ENCODE measurements at regions not wholly inside any gene's neighbourhood (a gene's known extent, or its start where the extent isn't known, plus 50 kb on each side); places are given as distances from the start of the nearest gene placed in this dataset.

DNA sequence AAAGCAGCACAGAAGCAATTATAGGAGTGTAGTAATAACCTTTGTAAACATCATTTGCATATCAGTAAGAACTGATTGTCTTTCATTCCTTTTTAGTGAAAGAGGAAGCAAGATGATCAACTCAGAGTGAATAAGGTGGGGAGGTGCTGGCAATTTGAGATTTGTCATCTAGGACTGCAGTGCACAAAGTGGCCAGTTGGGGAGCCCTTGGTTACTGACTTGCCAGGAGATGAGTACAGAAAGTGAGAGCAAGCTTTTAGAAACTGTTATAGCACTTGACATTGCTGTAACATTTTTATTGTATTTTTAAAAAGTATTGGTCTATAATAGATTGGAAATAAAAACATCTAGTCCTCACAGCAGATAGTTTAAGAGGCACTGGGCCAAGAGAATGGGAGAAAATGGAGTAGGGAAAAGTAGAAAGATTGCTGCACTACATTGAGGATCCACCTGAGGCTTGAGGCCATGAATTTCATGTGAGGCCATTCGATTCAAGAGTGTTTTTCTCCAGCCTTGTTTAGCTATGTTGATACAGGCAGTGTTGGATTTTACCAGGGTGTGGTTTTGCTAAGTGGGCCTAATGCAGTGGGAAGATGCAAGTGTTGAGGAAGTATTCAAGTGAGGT lies 98.2 kb downstream of the SNAPC1 start:
- Histone ChIP-seq H3K9ac (ENCODE audit: low read length) (no peak overlapping the region), H3K27me3 (replicated peaks in 1 of 4; ENCODE audit: control extremely low read depth in 1 of 4, control insufficient read depth in 3 of 4, insufficient read depth in 4 of 4, low read length in 3 of 4) (peaks cover 0 to 3% (median 0%) of the 10 kb centered on the region in 4 experiments), H3K9me3 (ENCODE audit: control extremely low read depth in 1 of 3, control insufficient read depth in 2 of 3, insufficient read depth in 1 of 3, low read length in 2 of 3) (peaks cover 0 to 11% (median 0%) of the 10 kb centered on the region in 3 donors), H3K4me1 (ENCODE audit: control insufficient read depth in 2 of 2, insufficient read depth in 2 of 2, low read length in 2 of 2) (peaks cover 4 to 7% of the 10 kb centered on the region in 2 donors), H3K4me3 (ENCODE audit: control extremely low read depth in 1 of 5, extremely low read depth in 1 of 5, insufficient read depth in 1 of 5, low read depth in 2 of 5, low read length in 4 of 5) (no peak overlapping the region), H4K20me1 (ENCODE audit: control insufficient read depth, insufficient read depth, low read length, poor library complexity, severe bottlenecking) (no peaks in the 10 kb centered on the region), H3K4me2 (replicated peaks; ENCODE audit: low read depth, low read length, poor library complexity, severe bottlenecking) (peak overlapping the region; percentile 8), H3K36me3 (replicated peaks in 1 of 2; ENCODE audit: control extremely low read depth in 1 of 2, control insufficient read depth in 1 of 2, extremely low read depth in 1 of 2, insufficient read depth in 2 of 2, low read length in 1 of 2) (no peaks in the 10 kb centered on the region), H3K27ac (ENCODE audit: low read length in 2 of 2) (no peak overlapping the region), H2AFZ (ENCODE audit: insufficient read depth, low read depth, low read length, poor library complexity, severe bottlenecking) (peak overlapping the region; percentile 36), H3K79me2 (ENCODE audit: control insufficient read depth, insufficient read depth, low read length) (no peaks in the 10 kb centered on the region)
- H3K4me1 Mint-ChIP-seq, result peaks cover 10% of the 10 kb centered on the region
- TF ChIP-seq, protein P1, sequence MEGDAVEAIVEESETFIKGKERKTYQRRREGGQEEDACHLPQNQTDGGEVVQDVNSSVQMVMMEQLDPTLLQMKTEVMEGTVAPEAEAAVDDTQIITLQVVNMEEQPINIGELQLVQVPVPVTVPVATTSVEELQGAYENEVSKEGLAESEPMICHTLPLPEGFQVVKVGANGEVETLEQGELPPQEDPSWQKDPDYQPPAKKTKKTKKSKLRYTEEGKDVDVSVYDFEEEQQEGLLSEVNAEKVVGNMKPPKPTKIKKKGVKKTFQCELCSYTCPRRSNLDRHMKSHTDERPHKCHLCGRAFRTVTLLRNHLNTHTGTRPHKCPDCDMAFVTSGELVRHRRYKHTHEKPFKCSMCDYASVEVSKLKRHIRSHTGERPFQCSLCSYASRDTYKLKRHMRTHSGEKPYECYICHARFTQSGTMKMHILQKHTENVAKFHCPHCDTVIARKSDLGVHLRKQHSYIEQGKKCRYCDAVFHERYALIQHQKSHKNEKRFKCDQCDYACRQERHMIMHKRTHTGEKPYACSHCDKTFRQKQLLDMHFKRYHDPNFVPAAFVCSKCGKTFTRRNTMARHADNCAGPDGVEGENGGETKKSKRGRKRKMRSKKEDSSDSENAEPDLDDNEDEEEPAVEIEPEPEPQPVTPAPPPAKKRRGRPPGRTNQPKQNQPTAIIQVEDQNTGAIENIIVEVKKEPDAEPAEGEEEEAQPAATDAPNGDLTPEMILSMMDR (IDR thresholded peaks at IDR 0.05), result peak; percentile 90
- no peak for TF ChIP-seq EZH2 (IDR thresholded peaks at IDR 0.05; ENCODE audit: borderline replicate concordance, insufficient read depth, low read depth, low read length, poor library complexity, severe bottlenecking)
- WGBS (ENCODE audit: insufficient coverage), result 69% methylated on average over 1 of the region's 1 CpG
- ATAC-seq (ENCODE audit: low read depth) (peak; percentile 100), DNase-seq (peak; percentile 80)
- H3K4me3 Mint-ChIP-seq, result no peak overlapping the region
- intact Hi-C loops (cut with micrococcal nuclease), result loop anchor here (1.0 to 2.0 kb wide), 4 partner anchors 30 to 267 kb away; no protein-coding TSS in a partner anchor
- no peak overlapping the region for H3K27ac Mint-ChIP-seq
- H3K9me3 Mint-ChIP-seq (ENCODE audit: insufficient read depth), result no peaks in the 10 kb centered on the region
- ChIA-PET POLR2A (no interaction called here), CTCF (interaction anchor here (0.7 to 4.1 kb wide), 8 partner anchors 13 to 266 kb away, joined by 3 to 46 read pairs (median 8); no protein-coding TSS in a partner anchor)
- peaks cover 14% of the 10 kb centered on the region for H3K27me3 Mint-ChIP-seq

DNA sequence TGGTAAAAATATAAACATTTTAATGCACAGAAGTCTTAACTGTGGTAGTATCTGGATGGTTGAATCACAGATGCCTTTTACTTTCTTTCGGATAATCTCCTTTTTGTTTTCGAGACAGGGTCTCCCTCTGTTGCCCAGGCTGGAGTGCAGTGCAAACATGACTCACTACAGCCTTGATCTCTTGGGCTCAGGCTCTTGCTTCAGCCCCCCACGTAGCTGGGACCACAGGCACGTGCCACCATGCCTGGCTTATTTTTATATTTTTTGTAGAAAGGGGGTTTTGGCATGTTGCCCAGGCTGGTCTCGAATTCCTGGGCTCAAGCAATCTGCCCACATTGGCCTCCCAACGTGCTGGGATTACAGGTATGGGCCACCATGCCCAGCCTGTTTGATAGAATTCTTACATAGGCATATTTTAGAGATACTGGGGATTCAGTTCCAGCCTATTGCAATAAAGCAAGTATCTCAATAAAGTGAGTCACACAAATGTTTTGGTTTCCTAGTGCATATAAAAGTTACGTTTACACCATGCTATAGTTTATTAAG lies 99.2 kb downstream of the SNAPC1 start:
- Histone ChIP-seq H3K4me2 (replicated peaks; ENCODE audit: low read depth, low read length, poor library complexity, severe bottlenecking) (no peak overlapping the region), H3K36me3 (replicated peaks in 1 of 2; ENCODE audit: control extremely low read depth in 1 of 2, control insufficient read depth in 1 of 2, extremely low read depth in 1 of 2, insufficient read depth in 2 of 2, low read length in 1 of 2) (no peaks in the 10 kb centered on the region), H3K4me1 (ENCODE audit: control insufficient read depth in 2 of 2, insufficient read depth in 2 of 2, low read length in 2 of 2) (peaks cover 4 to 7% of the 10 kb centered on the region in 2 donors), H3K27me3 (replicated peaks in 1 of 4; ENCODE audit: control extremely low read depth in 1 of 4, control insufficient read depth in 3 of 4, insufficient read depth in 4 of 4, low read length in 3 of 4) (peaks cover 0 to 3% (median 0%) of the 10 kb centered on the region in 4 experiments), H3K27ac (ENCODE audit: low read length in 2 of 2) (no peak overlapping the region), H3K79me2 (ENCODE audit: control insufficient read depth, insufficient read depth, low read length) (no peaks in the 10 kb centered on the region), H3K9ac (ENCODE audit: low read length) (no peak overlapping the region), H3K4me3 (ENCODE audit: control extremely low read depth in 1 of 5, extremely low read depth in 1 of 5, insufficient read depth in 1 of 5, low read depth in 2 of 5, low read length in 4 of 5) (no peak overlapping the region), H3K9me3 (ENCODE audit: control extremely low read depth in 1 of 3, control insufficient read depth in 2 of 3, insufficient read depth in 1 of 3, low read length in 2 of 3) (peaks cover 0 to 11% (median 0%) of the 10 kb centered on the region in 3 donors), H2AFZ (ENCODE audit: insufficient read depth, low read depth, low read length, poor library complexity, severe bottlenecking) (no peak overlapping the region), H4K20me1 (ENCODE audit: control insufficient read depth, insufficient read depth, low read length, poor library complexity, severe bottlenecking) (no peaks in the 10 kb centered on the region)
- no peak for TF ChIP-seq EZH2 (IDR thresholded peaks at IDR 0.05; ENCODE audit: borderline replicate concordance, insufficient read depth, low read depth, low read length, poor library complexity, severe bottlenecking)
- no peak overlapping the region for H3K4me3 Mint-ChIP-seq
- WGBS (ENCODE audit: insufficient coverage), result 81% methylated on average over 4 of the region's 7 CpGs
- H3K9me3 Mint-ChIP-seq (ENCODE audit: insufficient read depth), result no peaks in the 10 kb centered on the region
- DNase-seq (no peak), ATAC-seq (ENCODE audit: low read depth) (no peak)
- CTCF ChIA-PET, result interaction anchor here (1.0 to 4.1 kb wide), 8 partner anchors 12 to 265 kb away, joined by 3 to 46 read pairs (median 8); no protein-coding TSS in a partner anchor
- POLR2A ChIA-PET, result no interaction called here
- no peak overlapping the region for H3K27ac Mint-ChIP-seq
- peaks cover 10% of the 10 kb centered on the region for H3K4me1 Mint-ChIP-seq
- peaks cover 10% of the 10 kb centered on the region for H3K27me3 Mint-ChIP-seq
- intact Hi-C loops (cut with micrococcal nuclease), result loop anchor here (2.0 kb wide), 2 partner anchors 29 to 63 kb away; no protein-coding TSS in a partner anchor
